ENCODE measurements at regions not wholly inside any gene's neighbourhood (a gene's known extent, or its start where the extent isn't known, plus 50 kb on each side); places are given as distances from the start of the nearest gene placed in this dataset.

- ChIA-PET CTCF (interaction anchor here (0.6 kb wide), 1 partner anchor 1098 kb away, joined by 3 read pairs; no protein-coding TSS in a partner anchor), POLR2A (no interaction called here)
- TF ChIP-seq FOXM1 (IDR thresholded peaks at IDR 0.05; ENCODE audit: borderline replicate concordance) (no peak), TARDBP (IDR thresholded peaks at IDR 0.05) (no peak), PKNOX1 (IDR thresholded peaks at IDR 0.05) (no peak), FOXA1 (IDR thresholded peaks at IDR 0.05) (no peak), L3MBTL2 (conservative IDR thresholded peaks at IDR 0.05) (no peak), ZNF384 (IDR thresholded peaks at IDR 0.05) (no peak), FOXK2 (IDR thresholded peaks at IDR 0.05) (no peak), ELF4 (IDR thresholded peaks at IDR 0.05) (no peak), HDGF (IDR thresholded peaks at IDR 0.05; ENCODE audit: borderline replicate concordance) (no peak), BHLHE40 (IDR thresholded peaks at IDR 0.05; ENCODE audit: borderline replicate concordance) (no peak)
- DNase-seq (ENCODE audit: extremely low spot score) = no peak
Observed at GRCh38 chr5:51072937-51073336, 310.3 kb upstream of the ISL1 start.

GRCh38 chr5:51082741-51083140 lies 300.5 kb upstream of the ISL1 start:
- no peak for TF ChIP-seq ELF4 (IDR thresholded peaks at IDR 0.05)
- no peak for TF ChIP-seq TARDBP (IDR thresholded peaks at IDR 0.05)
- TF ChIP-seq ZNF384 (IDR thresholded peaks at IDR 0.05) = no peak
- no peak for TF ChIP-seq SP1 (IDR thresholded peaks at IDR 0.05)
- no peak for TF ChIP-seq FOXK2 (IDR thresholded peaks at IDR 0.05)
- no peak for TF ChIP-seq PKNOX1 (IDR thresholded peaks at IDR 0.05)
- TF ChIP-seq FOXM1 (IDR thresholded peaks at IDR 0.05; ENCODE audit: borderline replicate concordance) = no peak
- TF ChIP-seq FOXA1 (IDR thresholded peaks at IDR 0.05) = no peak
- no peak for TF ChIP-seq CTBP1 (IDR thresholded peaks at IDR 0.05; ENCODE audit: borderline replicate concordance)
- DNase-seq (ENCODE audit: extremely low spot score) = no peak
- ChIA-PET POLR2A (no interaction called here), CTCF (no interaction called here)

- POLR2A ChIA-PET = no interaction called here
- DNase-seq (ENCODE audit: extremely low spot score) = no peak
Observed at GRCh38 chr5:51091816-51092215, 291.4 kb upstream of the ISL1 start.

GRCh38 chr5:51095486-51095885 lies 287.8 kb upstream of the ISL1 start:
- no peak for DNase-seq (ENCODE audit: extremely low spot score)
- ChIA-PET CTCF (no interaction called here), POLR2A (no interaction called here)
- TF ChIP-seq FOXM1 (IDR thresholded peaks at IDR 0.05; ENCODE audit: borderline replicate concordance) (no peak), L3MBTL2 (conservative IDR thresholded peaks at IDR 0.05) (no peak), CTBP1 (IDR thresholded peaks at IDR 0.05; ENCODE audit: borderline replicate concordance) (no peak), FOXK2 (IDR thresholded peaks at IDR 0.05) (no peak), ARNT (IDR thresholded peaks at IDR 0.05) (no peak), BHLHE40 (IDR thresholded peaks at IDR 0.05; ENCODE audit: borderline replicate concordance) (no peak), NFRKB (IDR thresholded peaks at IDR 0.05) (no peak), ZNF384 (IDR thresholded peaks at IDR 0.05) (no peak), ELF4 (IDR thresholded peaks at IDR 0.05) (no peak), HDGF (IDR thresholded peaks at IDR 0.05; ENCODE audit: borderline replicate concordance) (no peak), TARDBP (IDR thresholded peaks at IDR 0.05) (no peak), LEF1 (IDR thresholded peaks at IDR 0.05; ENCODE audit: borderline replicate concordance) (no peak), SP1 (IDR thresholded peaks at IDR 0.05) (no peak), SUZ12 (IDR thresholded peaks at IDR 0.05) (no peak), FOXA1 (IDR thresholded peaks at IDR 0.05) (no peak), PKNOX1 (IDR thresholded peaks at IDR 0.05) (no peak)

More at GRCh38 chr5:51091816-51092215, 291.4 kb upstream of the ISL1 start:
- CTCF ChIA-PET = no interaction called here
- TF ChIP-seq LEF1 (IDR thresholded peaks at IDR 0.05; ENCODE audit: borderline replicate concordance) (no peak), HDGF (IDR thresholded peaks at IDR 0.05; ENCODE audit: borderline replicate concordance) (no peak), CTBP1 (IDR thresholded peaks at IDR 0.05; ENCODE audit: borderline replicate concordance) (no peak), ELF4 (IDR thresholded peaks at IDR 0.05) (no peak), FOXA1 (IDR thresholded peaks at IDR 0.05) (no peak), ARNT (IDR thresholded peaks at IDR 0.05) (no peak), TARDBP (IDR thresholded peaks at IDR 0.05) (no peak), FOXK2 (IDR thresholded peaks at IDR 0.05) (no peak), BHLHE40 (IDR thresholded peaks at IDR 0.05; ENCODE audit: borderline replicate concordance) (no peak), ZNF384 (IDR thresholded peaks at IDR 0.05) (no peak), NFRKB (IDR thresholded peaks at IDR 0.05) (no peak), SUZ12 (IDR thresholded peaks at IDR 0.05) (no peak), FOXM1 (IDR thresholded peaks at IDR 0.05; ENCODE audit: borderline replicate concordance) (no peak), PKNOX1 (IDR thresholded peaks at IDR 0.05) (no peak), L3MBTL2 (conservative IDR thresholded peaks at IDR 0.05) (no peak), SP1 (IDR thresholded peaks at IDR 0.05) (no peak)

- ChIA-PET POLR2A (no interaction called here), CTCF (interaction anchor here (0.6 kb wide), 1 partner anchor 18 kb away, joined by 4 read pairs; no protein-coding TSS in a partner anchor)
- TF ChIP-seq PKNOX1 (IDR thresholded peaks at IDR 0.05) (no peak), HDGF (IDR thresholded peaks at IDR 0.05; ENCODE audit: borderline replicate concordance) (no peak), LEF1 (IDR thresholded peaks at IDR 0.05; ENCODE audit: borderline replicate concordance) (no peak), FOXM1 (IDR thresholded peaks at IDR 0.05; ENCODE audit: borderline replicate concordance) (no peak), TARDBP (IDR thresholded peaks at IDR 0.05) (no peak), L3MBTL2 (conservative IDR thresholded peaks at IDR 0.05) (no peak), SP1 (IDR thresholded peaks at IDR 0.05) (no peak)
- DNase-seq (ENCODE audit: extremely low spot score) = no peak
Observed at GRCh38 chr5:51096859-51097258, 286.4 kb upstream of the ISL1 start.
